HG03558 (cell line): ENCODE measurements at regions not wholly inside any gene's neighbourhood (a gene's known extent, or its start where the extent isn't known, plus 50 kb on each side); places are given as distances from the start of the nearest gene placed in this dataset.
"Not testable (repeated sequence)": the region's sequence is repeated elsewhere in the genome, so short reads cannot be mapped to it uniquely, and the experiment has no call there.

Experiments used
- ATAC-seq: cut with Tn5 transposase; IDR thresholded peaks from one replicate; pipeline ENCODE4 v1.9.1; 2021; ENCODE audit warnings: moderate number of reproducible peaks; ENCODE audit not compliant: unreplicated experiment; ENCODE audit errors: extremely low read depth

GRCh38 chr7:75201606-75202079 lies 109.3 kb downstream of the GTF2IRD2B start:
- ATAC-seq = not testable (repeated sequence)

- ATAC-seq = not testable (repeated sequence)
Measured at GRCh38 chr7:75205367-75206085, 113.1 kb downstream of the GTF2IRD2B start.

- ATAC-seq = not testable (repeated sequence)
Measured at GRCh38 chr7:75215460-75215859, 123.1 kb downstream of the GTF2IRD2B start.

GRCh38 chr7:75216963-75217362 lies 124.6 kb downstream of the GTF2IRD2B start:
- ATAC-seq = not testable (repeated sequence)

- not testable (repeated sequence) for ATAC-seq
Measured at GRCh38 chr7:75226102-75226501, 133.7 kb downstream of the GTF2IRD2B start.

GRCh38 chr7:75229558-75229957 lies 137.2 kb downstream of the GTF2IRD2B start:
- ATAC-seq = not testable (repeated sequence)

- not testable (repeated sequence) for ATAC-seq
Measured at GRCh38 chr7:75230558-75230957, 138.2 kb downstream of the GTF2IRD2B start.

- not testable (repeated sequence) for ATAC-seq
Measured at GRCh38 chr7:75235092-75235826, 142.9 kb downstream of the GTF2IRD2B start.

- not testable (repeated sequence) for ATAC-seq
Measured at GRCh38 chr7:75235827-75236167, 143.4 kb downstream of the GTF2IRD2B start.

GRCh38 chr7:75237255-75238187 lies 145.1 kb downstream of the GTF2IRD2B start:
- ATAC-seq = peak; percentile 93

GRCh38 chr7:75238309-75238708 lies 145.9 kb downstream of the GTF2IRD2B start:
- ATAC-seq = not testable (repeated sequence)

GRCh38 chr7:75243638-75244037 lies 151.2 kb downstream of the GTF2IRD2B start:
- not testable (repeated sequence) for ATAC-seq

- ATAC-seq = not testable (repeated sequence)
Measured at GRCh38 chr7:75248216-75248615, 147.2 kb upstream of the TRIM73 start.

GRCh38 chr7:75254238-75254637 lies 141.2 kb upstream of the TRIM73 start:
- ATAC-seq = not testable (repeated sequence)

- not testable (repeated sequence) for ATAC-seq
Measured at GRCh38 chr7:75257442-75257841, 138.0 kb upstream of the TRIM73 start.

GRCh38 chr7:75259454-75260003 lies 135.9 kb upstream of the TRIM73 start:
- ATAC-seq = not testable (repeated sequence)

GRCh38 chr7:75261660-75262059 lies 133.8 kb upstream of the TRIM73 start:
- not testable (repeated sequence) for ATAC-seq

- ATAC-seq = not testable (repeated sequence)
Measured at GRCh38 chr7:75268158-75268557, 127.3 kb upstream of the TRIM73 start.

GRCh38 chr7:75269159-75269558 lies 126.3 kb upstream of the TRIM73 start:
- ATAC-seq = not testable (repeated sequence)

GRCh38 chr7:75274114-75274513 lies 121.3 kb upstream of the TRIM73 start:
- not testable (repeated sequence) for ATAC-seq
